ENCODE measurements at regions not wholly inside any gene's neighbourhood (a gene's known extent, or its start where the extent isn't known, plus 50 kb on each side); places are given as distances from the start of the nearest gene placed in this dataset.

DNA sequence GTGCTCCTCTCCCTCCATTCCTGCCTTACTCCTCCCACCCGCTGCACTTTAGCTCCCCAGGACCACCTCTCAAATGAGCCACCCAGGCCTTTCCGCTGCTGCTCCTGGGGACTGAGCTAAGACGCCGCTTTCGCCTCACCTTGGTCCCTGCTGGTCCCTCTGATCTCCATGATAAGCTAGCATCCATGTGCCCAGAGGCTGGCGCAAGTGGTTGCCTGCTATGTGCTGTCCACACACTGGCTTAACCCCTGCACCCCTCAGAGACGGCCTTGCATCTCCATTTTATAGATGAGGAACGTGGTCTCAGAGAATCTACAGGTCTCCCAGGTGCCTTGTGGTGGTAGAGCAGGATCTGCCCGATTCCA is 160.1 kb upstream of the PMEPA1 start:
- Histone ChIP-seq H3K4me1 (peaks cover 14% of the 10 kb centered on the region), H3K4me3 (no peak overlapping the region), H3K27me3 (no peaks in the 10 kb centered on the region), H3K9me3 (replicated peaks) (no peaks in the 10 kb centered on the region), H3K27ac (no peak overlapping the region), H3K36me3 (no peaks in the 10 kb centered on the region)
- DNase-seq = peak in 1 of 2 experiments; percentile 2

DNA sequence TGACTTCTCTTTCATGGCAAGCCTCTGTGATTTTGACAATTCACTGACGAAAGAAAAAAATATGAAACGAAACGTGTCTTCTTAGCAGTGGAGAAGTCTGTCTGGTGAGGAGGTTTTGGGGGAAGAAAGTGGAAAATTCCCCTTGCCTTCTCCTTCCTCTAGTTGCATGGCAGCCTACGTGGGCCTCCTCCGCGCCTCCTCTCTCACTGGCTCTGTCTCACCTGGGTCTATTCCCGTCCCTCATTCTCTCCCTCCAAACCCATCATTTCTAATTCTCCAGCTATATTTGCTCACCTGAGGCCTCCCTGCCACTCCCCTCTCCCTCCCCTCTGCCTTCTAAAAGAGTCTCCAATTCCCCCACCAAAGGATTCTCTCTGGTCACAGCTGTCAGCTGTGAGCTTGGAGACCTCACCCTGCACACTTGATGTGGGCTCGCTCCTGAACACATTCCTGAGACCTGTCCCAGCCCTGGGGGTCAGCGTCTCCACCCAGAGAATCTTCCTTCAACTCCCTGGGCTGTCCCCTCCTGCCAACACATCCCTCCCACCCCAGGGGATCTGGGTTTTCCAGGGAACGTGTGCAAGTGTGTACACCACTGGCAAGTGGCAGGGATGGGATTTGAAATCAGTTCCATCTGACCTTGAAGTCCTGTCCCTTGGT is 159.6 kb upstream of the PMEPA1 start:
- no peak overlapping the region for H3K4me3 ChIP-seq
- H3K27ac ChIP-seq = no peak overlapping the region
- no peaks in the 10 kb centered on the region for H3K36me3 ChIP-seq
- DNase-seq = peak in 1 of 2 experiments; percentile 14
- no peaks in the 10 kb centered on the region for H3K27me3 ChIP-seq
- no peaks in the 10 kb centered on the region for H3K9me3 ChIP-seq (replicated peaks)
- peaks cover 14% of the 10 kb centered on the region for H3K4me1 ChIP-seq

DNA sequence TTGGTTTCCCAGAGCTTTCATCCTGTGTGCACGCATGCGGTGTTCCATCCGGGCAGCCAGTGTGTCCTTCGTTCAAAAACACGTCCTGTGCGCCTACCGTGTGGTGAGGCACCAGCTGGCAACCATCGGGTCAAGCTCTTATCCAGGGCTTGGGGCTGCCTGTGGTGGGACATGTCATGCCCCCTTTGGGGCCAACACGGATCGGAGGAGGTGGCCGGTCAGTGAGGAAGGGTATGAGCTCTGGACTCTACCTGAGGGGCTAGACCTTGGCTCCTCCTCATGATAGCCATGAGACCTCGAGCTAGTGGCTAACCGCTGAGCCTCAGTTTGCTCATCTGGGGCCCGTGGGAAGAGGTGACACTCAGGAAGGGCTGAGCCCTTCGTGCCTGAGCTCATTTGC is 158.5 kb upstream of the PMEPA1 start:
- Histone ChIP-seq H3K9me3 (replicated peaks) (no peaks in the 10 kb centered on the region), H3K4me1 (peaks cover 14% of the 10 kb centered on the region), H3K27ac (no peak overlapping the region), H3K36me3 (no peaks in the 10 kb centered on the region), H3K4me3 (no peak overlapping the region), H3K27me3 (no peaks in the 10 kb centered on the region)
- DNase-seq = peak in 1 of 2 experiments; percentile 2

DNA sequence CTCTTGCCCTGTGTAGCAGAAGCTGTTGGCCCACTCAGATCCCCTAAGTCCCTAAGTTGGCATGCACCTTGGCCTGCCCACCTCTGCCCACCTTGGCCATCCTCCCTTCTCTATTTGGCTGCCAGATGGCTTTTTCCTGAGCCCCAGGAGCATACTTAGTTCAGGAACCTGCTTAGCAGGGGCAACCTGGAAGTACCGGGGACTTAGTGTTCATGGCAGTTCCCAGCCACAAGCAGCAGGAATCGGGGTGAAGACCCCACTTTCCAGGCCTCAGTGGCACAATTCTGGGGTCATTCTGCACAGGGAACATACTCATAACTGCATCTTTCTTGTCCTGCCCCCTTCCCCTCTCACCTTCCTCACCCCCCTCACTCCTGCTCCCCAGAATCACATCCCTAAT is 158.0 kb upstream of the PMEPA1 start:
- H3K4me3 ChIP-seq = no peak overlapping the region
- no peak overlapping the region for H3K27ac ChIP-seq
- H3K9me3 ChIP-seq (replicated peaks) = no peaks in the 10 kb centered on the region
- H3K4me1 ChIP-seq = peaks cover 14% of the 10 kb centered on the region
- no peaks in the 10 kb centered on the region for H3K36me3 ChIP-seq
- H3K27me3 ChIP-seq = no peaks in the 10 kb centered on the region
- DNase-seq = peak in 1 of 2 experiments; percentile 1

GRCh38 chr20:57867181-57867803 is 157.5 kb upstream of the PMEPA1 start:
- H3K27me3 ChIP-seq = no peaks in the 10 kb centered on the region
- H3K4me1 ChIP-seq = peaks cover 14% of the 10 kb centered on the region
- H3K27ac ChIP-seq = no peak overlapping the region
- H3K9me3 ChIP-seq (replicated peaks) = no peaks in the 10 kb centered on the region; the same call in 1 of the 2 replicates
- peak in 1 of 2 experiments; percentile 3 for DNase-seq
- no peak overlapping the region for H3K4me3 ChIP-seq
- H3K36me3 ChIP-seq = no peaks in the 10 kb centered on the region

GRCh38 chr20:57866250-57867106 is 156.7 kb upstream of the PMEPA1 start:
- Histone ChIP-seq H3K4me3 (no peak overlapping the region), H3K4me1 (peaks cover 14% of the 10 kb centered on the region), H3K9me3 (replicated peaks) (no peaks in the 10 kb centered on the region; the same call in 1 of the 2 replicates), H3K27ac (no peak overlapping the region), H3K36me3 (no peaks in the 10 kb centered on the region), H3K27me3 (no peaks in the 10 kb centered on the region)
- peak; percentile 7 to 45 for DNase-seq

GRCh38 chr20:57865266-57865665 is 155.5 kb upstream of the PMEPA1 start:
- peaks cover 14% of the 10 kb centered on the region for H3K4me1 ChIP-seq
- H3K36me3 ChIP-seq = no peaks in the 10 kb centered on the region
- no peak for DNase-seq
- H3K9me3 ChIP-seq (replicated peaks) = no peaks in the 10 kb centered on the region; the same call in 1 of the 2 replicates
- H3K27me3 ChIP-seq = no peaks in the 10 kb centered on the region
- no peak overlapping the region for H3K4me3 ChIP-seq
- H3K27ac ChIP-seq = no peak overlapping the region

DNA sequence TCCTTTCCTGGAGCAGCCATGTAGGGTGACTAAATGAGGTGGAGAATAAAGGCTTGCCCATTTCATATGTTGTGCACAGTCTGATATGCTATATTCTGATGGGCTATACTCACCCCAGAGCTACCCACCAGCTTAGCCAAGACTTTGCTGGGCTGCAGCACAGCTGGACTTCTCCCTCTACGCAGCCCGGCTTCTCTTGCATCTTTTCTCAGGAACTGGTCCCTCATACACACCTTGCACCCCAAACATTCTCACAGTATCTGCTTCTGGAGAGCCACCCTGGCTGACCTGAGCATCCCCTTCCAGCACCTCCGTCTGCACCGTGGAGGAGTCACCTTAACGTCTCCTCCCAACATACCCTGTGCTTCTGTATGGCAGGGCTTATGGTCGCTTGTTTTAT is 150.8 kb upstream of the PMEPA1 start:
- no peak overlapping the region for H3K4me3 ChIP-seq
- no peaks in the 10 kb centered on the region for H3K27me3 ChIP-seq
- H3K27ac ChIP-seq = no peak overlapping the region
- peak in 1 of 2 experiments; percentile 1 for DNase-seq
- peaks cover 3% of the 10 kb centered on the region; the same call in 1 of the 2 replicates for H3K9me3 ChIP-seq (replicated peaks)
- H3K36me3 ChIP-seq = no peaks in the 10 kb centered on the region
- no peaks in the 10 kb centered on the region for H3K4me1 ChIP-seq

DNA sequence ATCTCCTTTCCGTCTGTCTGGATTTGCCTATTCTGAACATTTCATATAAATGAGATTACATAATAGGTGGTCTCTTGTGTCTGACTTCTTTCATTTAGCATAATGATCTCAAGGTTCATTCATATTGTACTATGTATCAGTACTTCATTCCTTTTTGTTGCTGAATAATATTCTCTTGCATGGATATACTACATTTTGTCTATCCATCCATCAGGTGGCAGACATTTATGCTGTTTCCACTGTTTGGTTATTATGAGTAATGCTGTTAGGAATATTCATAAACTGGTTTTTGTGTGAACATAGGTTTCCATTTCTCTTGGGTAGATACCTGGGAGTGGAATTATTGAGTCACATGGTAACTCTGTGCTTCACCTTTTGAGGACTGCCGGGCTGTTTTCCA is 148.2 kb upstream of the PMEPA1 start:
- Histone ChIP-seq H3K27me3 (no peaks in the 10 kb centered on the region), H3K4me3 (no peak overlapping the region), H3K4me1 (no peaks in the 10 kb centered on the region), H3K27ac (no peak overlapping the region), H3K9me3 (replicated peaks) (peaks cover 3% of the 10 kb centered on the region; the same call in 1 of the 2 replicates), H3K36me3 (no peaks in the 10 kb centered on the region)
- no peak for DNase-seq

- no peaks in the 10 kb centered on the region for H3K36me3 ChIP-seq
- peaks cover 2% of the 10 kb centered on the region for H3K4me1 ChIP-seq
- no peak overlapping the region for H3K4me3 ChIP-seq
- peaks cover 3% of the 10 kb centered on the region; the same call in 1 of the 2 replicates for H3K9me3 ChIP-seq (replicated peaks)
- no peak overlapping the region for H3K27ac ChIP-seq
- no peak for DNase-seq
- no peaks in the 10 kb centered on the region for H3K27me3 ChIP-seq
These were observed 147.3 kb upstream of the PMEPA1 start for GRCh38 chr20:57857118-57857517.

- Histone ChIP-seq H3K4me1 (peaks cover 7% of the 10 kb centered on the region), H3K36me3 (no peaks in the 10 kb centered on the region), H3K4me3 (no peak overlapping the region), H3K9me3 (replicated peaks) (peaks cover 3% of the 10 kb centered on the region; the same call in 1 of the 2 replicates), H3K27ac (no peak overlapping the region), H3K27me3 (no peaks in the 10 kb centered on the region)
- no peak for DNase-seq
These were observed 146.8 kb upstream of the PMEPA1 start for GRCh38 chr20:57856658-57857057.

GRCh38 chr20:57851796-57852195 is 142.0 kb upstream of the PMEPA1 start:
- Histone ChIP-seq H3K4me1 (peaks cover 29% of the 10 kb centered on the region), H3K36me3 (no peaks in the 10 kb centered on the region), H3K27me3 (no peaks in the 10 kb centered on the region), H3K4me3 (no peak overlapping the region), H3K27ac (no peak overlapping the region), H3K9me3 (replicated peaks) (peaks cover 5% of the 10 kb centered on the region; the same call in 1 of the 2 replicates)
- DNase-seq = peak; percentile 55 to 80

- peak; percentile 1 to 39 for DNase-seq
- H3K27me3 ChIP-seq = no peaks in the 10 kb centered on the region
- H3K4me3 ChIP-seq = no peak overlapping the region
- H3K4me1 ChIP-seq = peaks cover 33% of the 10 kb centered on the region
- peaks cover 10% of the 10 kb centered on the region for H3K9me3 ChIP-seq (replicated peaks)
- H3K27ac ChIP-seq = no peak overlapping the region
- no peaks in the 10 kb centered on the region for H3K36me3 ChIP-seq
These were observed 141.3 kb upstream of the PMEPA1 start for GRCh38 chr20:57851025-57851682.

DNA sequence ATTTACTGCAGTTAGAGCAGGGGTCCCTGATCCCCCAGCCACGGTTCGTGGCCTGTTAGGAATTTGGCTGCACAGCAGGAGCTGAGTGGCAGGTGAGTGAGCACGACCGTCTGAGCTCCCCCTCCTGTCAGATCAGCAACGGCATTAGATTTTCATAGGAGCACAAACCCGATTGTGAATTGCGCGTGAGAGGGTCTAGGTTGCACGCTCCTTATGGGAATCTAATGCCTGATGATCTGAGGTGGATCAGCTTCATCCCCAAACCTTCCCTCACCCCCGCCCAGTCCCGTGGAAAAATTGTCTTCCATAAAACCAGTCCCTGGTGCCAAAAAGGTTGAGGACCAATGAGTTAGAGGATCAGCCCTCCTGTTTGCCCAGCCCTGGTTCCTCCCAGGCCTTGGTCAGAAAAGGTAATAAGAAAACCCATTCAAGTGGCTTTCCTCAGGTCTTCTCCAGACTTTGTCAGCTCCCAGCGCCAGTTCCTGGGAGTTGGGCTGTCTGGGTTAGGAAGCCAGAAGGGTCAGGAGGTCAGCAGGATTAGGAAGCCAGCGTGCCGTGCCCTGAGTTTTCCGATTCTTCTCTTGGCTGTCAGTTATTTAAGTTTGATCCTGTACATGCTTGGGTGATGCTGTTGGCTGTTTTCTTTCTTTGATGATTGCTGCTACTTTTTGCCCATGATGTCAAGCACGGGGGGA is 139.9 kb upstream of the PMEPA1 start:
- peaks cover 33% of the 10 kb centered on the region for H3K4me1 ChIP-seq
- H3K36me3 ChIP-seq = no peaks in the 10 kb centered on the region
- H3K9me3 ChIP-seq (replicated peaks) = peaks cover 17% of the 10 kb centered on the region
- no peak overlapping the region for H3K27ac ChIP-seq
- no peaks in the 10 kb centered on the region for H3K27me3 ChIP-seq
- no peak overlapping the region for H3K4me3 ChIP-seq
- peak in 1 of 2 experiments; percentile 2 for DNase-seq
